NCI-H82 (cell line): ENCODE measurements at regions not wholly inside any gene's neighbourhood (a gene's known extent, or its start where the extent isn't known, plus 50 kb on each side); places are given as distances from the start of the nearest gene placed in this dataset.

Source experiments
- DNase-seq: peaks from one replicate; lab custom pipeline; 2025; lab: John Stamatoyannopoulos, UW

GRCh38 chr18:55651236-55651635 lies 63.2 kb upstream of the TCF4 start:
- no peak for DNase-seq

- no peak for DNase-seq
Observed at GRCh38 chr18:55650363-55650870, 62.4 kb upstream of the TCF4 start.

- DNase-seq, result peak; percentile 60
Observed at GRCh38 chr18:55647331-55647730, 59.3 kb upstream of the TCF4 start.

GRCh38 chr18:55642191-55642590 lies 54.2 kb upstream of the TCF4 start:
- DNase-seq, result no peak

- DNase-seq, result no peak
Observed at GRCh38 chr18:55641486-55641885, 53.5 kb upstream of the TCF4 start.
